Iris pigment epithelial cell (primary cell): ENCODE measurements at regions not wholly inside any gene's neighbourhood (a gene's known extent, or its start where the extent isn't known, plus 50 kb on each side); places are given as distances from the start of the nearest gene placed in this dataset.

Experiments
- DNase-seq: peaks from one replicate; pipeline ENCODE4 v3.0.0-alpha.2; 2011; ENCODE audit warnings: low read depth

- no peak for DNase-seq
These were observed 133.2 kb upstream of the PRLR start for GRCh38 chr5:35363387-35363965.

GRCh38 chr5:35362772-35363171 lies 132.5 kb upstream of the PRLR start:
- DNase-seq, result no peak

GRCh38 chr5:35360671-35361070 lies 130.4 kb upstream of the PRLR start:
- no peak for DNase-seq

GRCh38 chr5:35359859-35360258 lies 129.6 kb upstream of the PRLR start:
- no peak for DNase-seq

GRCh38 chr5:35357973-35358372 lies 127.7 kb upstream of the PRLR start:
- no peak for DNase-seq

DNA sequence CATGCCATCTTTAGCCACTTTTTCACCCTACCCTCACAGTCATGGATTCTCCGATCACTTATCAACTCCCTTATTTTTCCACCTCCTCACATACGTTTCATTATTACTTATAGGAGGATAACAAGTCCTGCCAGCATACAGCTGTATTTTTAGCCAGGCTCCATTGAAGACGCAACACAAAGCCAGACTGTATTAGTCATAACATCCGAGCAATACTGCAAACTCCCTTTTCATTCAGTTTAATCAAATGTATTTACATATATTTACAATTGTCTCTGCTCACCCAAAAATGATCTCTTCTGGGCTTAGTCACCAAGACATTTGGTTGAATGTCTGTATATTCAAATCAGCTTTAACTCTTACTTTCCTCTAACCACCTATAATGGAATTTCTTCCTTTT lies 126.4 kb upstream of the PRLR start:
- DNase-seq, result no peak

- no peak for DNase-seq
These were observed 124.5 kb upstream of the PRLR start for GRCh38 chr5:35354751-35355150.

DNA sequence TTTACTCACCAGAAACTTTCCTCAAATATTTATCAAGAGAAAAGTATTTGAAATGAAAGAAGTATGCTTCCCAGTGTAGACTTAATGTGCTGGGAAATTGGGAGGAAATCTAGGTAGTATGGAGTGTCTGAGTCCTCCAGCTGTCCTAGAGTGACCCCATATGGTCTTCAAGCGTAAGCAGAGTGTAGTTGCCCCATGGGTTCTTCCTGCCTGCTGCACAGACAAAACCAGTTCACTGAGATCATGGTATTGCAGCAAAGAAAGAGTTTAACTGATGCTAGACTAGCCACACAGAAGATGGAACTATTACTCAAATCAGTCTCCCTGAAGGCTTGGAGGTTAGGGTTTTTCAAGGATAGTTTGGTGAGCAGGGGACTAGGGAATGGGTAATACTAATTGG lies 114.9 kb upstream of the PRLR start:
- no peak for DNase-seq

GRCh38 chr5:35342664-35343063 lies 112.4 kb upstream of the PRLR start:
- DNase-seq, result no peak

DNA sequence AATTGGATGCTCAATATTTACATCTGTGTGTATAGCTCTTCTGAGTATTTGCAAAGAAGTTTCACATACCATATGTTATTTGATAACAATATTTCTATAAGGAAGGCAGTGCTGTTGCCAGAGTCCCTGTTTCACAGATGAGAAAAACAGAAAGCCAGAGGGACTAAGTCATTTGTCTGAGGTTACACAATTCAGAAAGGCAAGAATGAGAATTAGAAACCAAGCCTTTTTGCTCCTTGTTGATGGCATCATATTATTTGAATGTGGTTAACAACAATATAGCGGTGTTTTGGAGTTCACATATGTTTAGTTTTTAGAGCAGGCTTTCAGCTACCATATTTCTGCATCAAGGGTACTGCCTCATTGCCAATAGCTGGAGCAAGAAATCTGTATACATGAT lies 110.9 kb upstream of the PRLR start:
- DNase-seq, result no peak

- DNase-seq, result no peak
These were observed 109.4 kb upstream of the PRLR start for GRCh38 chr5:35339616-35340100.

GRCh38 chr5:35339006-35339405 lies 108.7 kb upstream of the PRLR start:
- no peak for DNase-seq

DNA sequence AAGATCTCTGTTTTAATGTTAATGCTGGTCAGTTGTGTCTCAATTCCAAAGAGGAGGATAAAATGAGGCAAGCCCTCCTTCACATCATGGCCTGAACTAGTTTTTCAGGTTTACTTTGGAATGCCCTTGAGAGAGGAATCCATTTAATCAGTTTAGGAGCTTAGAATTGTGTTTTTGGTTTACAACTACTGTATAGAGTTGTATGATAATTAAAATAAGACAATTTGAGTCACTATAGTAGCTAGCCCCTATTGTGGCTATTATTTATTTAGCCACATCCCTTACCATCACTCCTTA lies 107.8 kb upstream of the PRLR start:
- no peak for DNase-seq

GRCh38 chr5:35337340-35338156 lies 107.3 kb upstream of the PRLR start:
- DNase-seq, result no peak

DNA sequence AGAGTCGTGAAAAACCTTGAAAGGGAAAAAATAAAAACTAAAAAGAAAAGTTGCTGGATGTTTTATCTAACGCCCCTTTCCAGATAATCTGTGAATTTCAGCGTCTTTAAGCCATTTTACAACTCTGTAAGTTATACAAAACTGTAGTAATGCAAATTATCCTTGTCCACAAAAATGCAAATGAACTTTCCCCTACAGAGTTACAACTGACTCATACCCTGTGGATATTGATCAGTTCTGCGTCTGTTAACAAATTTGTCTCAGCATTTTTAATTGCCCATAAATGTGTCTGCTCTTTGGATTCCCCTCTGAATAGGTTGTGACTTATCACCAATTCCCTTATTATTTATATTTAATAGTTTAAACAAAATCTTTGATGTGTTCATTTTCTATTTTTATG lies 105.9 kb upstream of the PRLR start:
- no peak for DNase-seq

GRCh38 chr5:35335752-35336151 lies 105.5 kb upstream of the PRLR start:
- no peak for DNase-seq

- no peak for DNase-seq
These were observed 103.1 kb upstream of the PRLR start for GRCh38 chr5:35333366-35333765.

DNA sequence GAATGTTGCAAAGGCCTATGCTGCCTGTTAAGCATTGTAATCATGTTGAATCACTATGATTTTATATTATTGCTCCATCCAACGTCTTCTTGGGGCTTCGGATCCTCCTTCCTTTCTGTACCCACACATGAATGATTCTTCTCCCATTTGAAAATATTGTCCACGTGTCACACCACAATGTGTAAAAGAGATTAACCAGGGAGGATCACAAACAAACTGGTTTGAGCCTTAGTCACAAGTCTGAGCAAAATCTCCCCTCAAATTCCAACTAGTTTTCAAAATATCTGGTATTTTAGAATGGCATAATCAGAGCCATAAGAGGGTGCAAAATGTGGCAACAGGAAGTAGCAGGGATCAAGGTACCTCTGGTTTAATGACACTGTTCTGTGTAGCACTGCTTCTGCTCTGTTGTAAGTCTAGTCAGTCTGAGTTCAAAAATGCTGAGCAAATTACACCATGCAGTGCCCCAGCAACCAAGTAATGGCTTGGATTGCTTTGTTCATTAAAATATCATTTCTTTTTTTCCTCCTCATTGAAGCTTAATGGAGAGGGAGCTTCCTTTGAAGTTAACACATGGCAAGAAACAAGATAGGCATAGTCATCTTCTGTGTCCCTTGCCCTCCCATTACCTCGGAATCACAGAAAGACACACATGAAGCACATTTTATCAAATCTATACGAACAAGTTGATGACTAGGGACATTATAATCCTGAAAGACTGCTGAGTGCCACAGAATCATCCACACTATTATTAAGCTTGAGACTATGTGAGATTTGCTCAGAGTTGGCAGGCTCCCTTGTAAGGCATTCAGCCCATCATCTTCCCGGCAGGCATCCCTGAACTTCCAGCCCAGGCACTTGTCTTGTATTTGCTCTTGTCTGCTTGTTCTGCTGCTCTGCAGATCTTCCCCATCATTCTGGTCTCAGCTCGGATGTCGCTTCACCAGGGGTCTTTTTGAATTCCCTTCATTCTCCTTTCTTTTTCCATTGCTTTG lies 102.0 kb upstream of the PRLR start:
- DNase-seq, result no peak

DNA sequence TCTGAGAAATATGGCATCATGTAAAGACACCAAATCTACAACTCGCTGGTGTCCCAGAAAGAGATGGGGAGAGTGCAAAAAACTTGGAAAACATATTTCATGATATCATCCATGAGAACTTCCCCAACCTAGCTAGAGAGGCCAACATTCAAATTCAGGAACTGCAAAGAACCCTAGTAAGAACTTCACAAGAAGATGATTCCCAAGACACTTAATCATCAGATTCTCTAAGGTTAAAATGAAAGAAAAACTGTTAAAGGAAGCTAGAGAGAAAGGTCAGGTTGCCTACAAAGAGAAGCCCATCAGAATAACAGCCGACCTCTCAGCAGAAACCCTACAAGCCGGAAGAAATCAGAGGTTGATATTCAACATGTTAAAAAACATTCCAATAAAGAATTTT lies 95.5 kb upstream of the PRLR start:
- no peak for DNase-seq

DNA sequence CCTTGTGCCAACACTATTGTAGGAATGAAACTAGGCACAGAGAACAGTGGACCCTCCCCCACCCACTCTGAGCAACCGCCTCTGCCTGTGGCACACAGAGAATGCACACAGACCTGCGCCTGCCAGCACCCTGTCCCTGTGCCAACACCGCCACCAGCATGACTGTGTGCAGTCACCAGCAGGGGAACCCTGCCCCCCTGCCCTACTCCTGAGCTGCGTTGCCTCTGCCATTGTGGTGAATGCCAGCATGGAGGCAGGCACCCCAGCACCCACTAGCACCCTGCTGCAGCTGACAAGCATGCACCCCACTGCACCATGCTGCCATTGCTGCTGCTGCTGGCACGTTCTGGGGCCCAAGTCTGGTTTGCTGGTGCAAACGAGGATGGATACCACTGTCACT lies 94.4 kb upstream of the PRLR start:
- no peak for DNase-seq

- DNase-seq, result no peak
These were observed 93.9 kb upstream of the PRLR start for GRCh38 chr5:35324201-35324600.

DNA sequence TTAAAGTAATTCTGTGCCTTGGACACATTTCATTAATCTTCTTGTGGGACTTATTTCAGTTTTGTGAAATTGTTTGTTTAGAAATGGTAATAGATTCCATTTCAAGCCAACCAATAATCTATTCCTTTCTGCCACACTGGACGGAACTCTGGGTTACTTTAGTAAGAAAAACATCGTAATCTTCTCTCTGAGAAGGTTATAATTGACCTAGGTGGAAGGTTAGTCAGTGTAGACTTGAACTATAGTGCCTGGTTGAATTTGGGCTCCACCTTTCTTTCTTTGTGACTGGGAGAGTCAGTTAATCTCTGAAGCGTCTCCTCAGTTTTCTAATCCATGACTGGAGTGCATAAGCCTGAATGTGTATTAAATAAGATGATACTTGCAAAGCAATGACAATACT lies 89.7 kb upstream of the PRLR start:
- no peak for DNase-seq
